CD4-positive, alpha-beta T cell (primary cell): ENCODE measurements at regions not wholly inside any gene's neighbourhood (a gene's known extent, or its start where the extent isn't known, plus 50 kb on each side); places are given as distances from the start of the nearest gene placed in this dataset.
A peak's percentile ranks its signal among the peaks of the same experiment; 100 is the strongest.

Experiments
- ATAC-seq: fragments of 200-7000 bp; cut with Tn5 transposase; one replicate; pipeline ENCODE4 v1.10.0; 2022; ENCODE audit warnings: mild to moderate bottlenecking; ENCODE audit not compliant: poor library complexity
- CTCF ChIA-PET: fragments of 350-600 bp; sonication (Branson Sonifier 250); formaldehyde crosslinking; loops from one replicate; lab custom pipeline; 2021; ENCODE audit warnings: antibody characterized with exemption, inconsistent platforms; lab: Charles Lee
- POLR2A ChIA-PET: fragments of 350-600 bp; sonication (Branson Sonifier 250); formaldehyde crosslinking; loops from one replicate; lab custom pipeline; 2021; ENCODE audit warnings: antibody characterized with exemption, inconsistent platforms; lab: Charles Lee
- DNase-seq, 14 experiments: peaks; one replicate each; pipeline ENCODE4 v3.0.0-alpha.2; 2013 to 2020; ENCODE audit warnings: mixed read lengths in 2 of 14
- H3K27ac ChIP-seq, 2 donors: one replicate each; pipeline versions ENCODE4 v1.5.1 to v1.7.0; 2013; ENCODE audit warnings: low read length in 2 of 2, low read depth in 1 of 2, mild to moderate bottlenecking in 1 of 2
- H3K27me3 ChIP-seq, 2 experiments: 1 replicate in 1 of 2; 2 replicates in 1 of 2; pipeline versions ENCODE4 v1.6.1 to v1.7.0; 2013; ENCODE audit warnings: low read length in 2 of 2, control low read depth in 1 of 2, mild to moderate bottlenecking in 1 of 2, moderate library complexity in 1 of 2; ENCODE audit not compliant: insufficient read depth in 2 of 2, control insufficient read depth in 1 of 2
- H3K36me3 ChIP-seq: one replicate; pipeline ENCODE4 v1.6.1; 2013; ENCODE audit warnings: low read length, control low read depth; ENCODE audit not compliant: insufficient read depth
- H3K4me1 ChIP-seq: one replicate; pipeline ENCODE4 v1.6.1; 2013; ENCODE audit warnings: low read length, control low read depth; ENCODE audit not compliant: insufficient read depth
- H3K4me3 ChIP-seq: one replicate; pipeline ENCODE4 v1.5.1; 2013; ENCODE audit warnings: mild to moderate bottlenecking, low read length, moderate library complexity
- H3K9me3 ChIP-seq, 2 experiments: 1 replicate in 1 of 2; 2 replicates in 1 of 2; pipeline versions ENCODE4 v1.6.1 to v1.7.0; 2013; ENCODE audit warnings: low read length in 2 of 2, mild to moderate bottlenecking in 2 of 2, control low read depth in 1 of 2, moderate library complexity in 1 of 2; ENCODE audit not compliant: control insufficient read depth in 1 of 2, insufficient read depth in 1 of 2
- H3K27ac Mint-ChIP-seq: one replicate; pipeline ENCODE4 v1.8.0; 2020; ENCODE audit warnings: mixed read lengths
- H3K27me3 Mint-ChIP-seq: one replicate; pipeline ENCODE4 v1.8.0; 2021; ENCODE audit warnings: mixed read lengths
- H3K36me3 Mint-ChIP-seq: one replicate; pipeline ENCODE4 v1.8.0; 2021; ENCODE audit warnings: low read depth, mixed read lengths
- H3K4me1 Mint-ChIP-seq: one replicate; pipeline ENCODE4 v1.8.0; 2021; ENCODE audit warnings: low read depth, mixed read lengths
- H3K4me3 Mint-ChIP-seq: one replicate; pipeline ENCODE4 v1.8.0; 2020; ENCODE audit warnings: mild to moderate bottlenecking, mixed read lengths
- H3K9me3 Mint-ChIP-seq: one replicate; pipeline ENCODE4 v1.8.0; 2020; ENCODE audit warnings: mixed read lengths
- CTCF ChIP-seq: fragments of 200-600 bp; IDR thresholded peaks from one replicate; pipeline ENCODE4 v1.8.0; 2022; ENCODE audit warnings: antibody characterized with exemption, mild to moderate bottlenecking
- intact Hi-C, 2 experiments: fragments of 100-400 bp; cut with DNase I in 1 of 2; cut with micrococcal nuclease in 1 of 2; formaldehyde crosslinking; loops; one replicate each; pipeline versions ENCODE4 v1.15.1 to v1.9.0; 2023 to 2025; cut with DNase I, micrococcal nuclease

DNA sequence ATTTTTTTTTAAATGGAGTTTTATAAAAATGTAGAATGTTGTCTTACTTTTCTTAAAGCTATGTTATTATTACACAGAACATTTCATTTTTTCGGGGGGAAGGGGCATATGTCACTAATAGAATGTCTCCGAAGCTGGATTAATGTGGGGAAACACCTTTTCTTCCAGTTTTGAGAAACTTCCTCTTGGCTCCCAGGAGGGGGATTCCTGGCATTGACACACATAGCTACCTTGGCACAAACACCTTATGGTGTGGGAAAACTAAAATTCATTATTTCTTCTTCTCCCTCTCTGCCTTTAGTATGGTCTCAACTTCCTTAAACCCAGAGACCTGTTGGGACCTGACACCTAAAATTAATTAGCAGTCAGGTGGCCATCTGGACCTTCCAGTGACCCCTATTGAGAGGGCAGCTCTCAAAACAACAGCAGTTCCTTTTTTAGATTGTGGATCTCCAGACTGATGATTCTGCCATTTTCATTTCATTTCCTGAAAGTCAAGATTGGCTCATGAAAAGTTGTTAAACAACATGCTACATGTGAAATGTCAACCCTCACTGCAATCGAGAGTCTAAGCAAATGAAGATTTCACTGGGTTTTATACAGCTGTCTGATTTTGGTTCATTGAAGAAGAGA lies 70.1 kb upstream of the EDEM3 start:
- no peak overlapping the region for H3K27ac Mint-ChIP-seq
- intact Hi-C loops, result no loop called here
- POLR2A ChIA-PET, result no interaction called here
- no peak overlapping the region for H3K4me3 ChIP-seq
- peak in 2 of 14 experiments; percentile 20 to 21 for DNase-seq
- no peak for TF ChIP-seq CTCF
- no peak for ATAC-seq
- H3K4me1 ChIP-seq, result no peaks in the 10 kb centered on the region
- H3K27me3 ChIP-seq, result no peaks in the 10 kb centered on the region
- H3K36me3 ChIP-seq, result peaks cover 44% of the 10 kb centered on the region
- H3K27ac ChIP-seq, result no peak overlapping the region
- no peaks in the 10 kb centered on the region for H3K9me3 Mint-ChIP-seq
- peaks cover 7% of the 10 kb centered on the region for H3K36me3 Mint-ChIP-seq
- no peaks in the 10 kb centered on the region for H3K9me3 ChIP-seq
- H3K27me3 Mint-ChIP-seq, result no peaks in the 10 kb centered on the region
- CTCF ChIA-PET, result no interaction called here
- H3K4me1 Mint-ChIP-seq, result peaks cover 4% of the 10 kb centered on the region
- H3K4me3 Mint-ChIP-seq, result no peak overlapping the region

DNA sequence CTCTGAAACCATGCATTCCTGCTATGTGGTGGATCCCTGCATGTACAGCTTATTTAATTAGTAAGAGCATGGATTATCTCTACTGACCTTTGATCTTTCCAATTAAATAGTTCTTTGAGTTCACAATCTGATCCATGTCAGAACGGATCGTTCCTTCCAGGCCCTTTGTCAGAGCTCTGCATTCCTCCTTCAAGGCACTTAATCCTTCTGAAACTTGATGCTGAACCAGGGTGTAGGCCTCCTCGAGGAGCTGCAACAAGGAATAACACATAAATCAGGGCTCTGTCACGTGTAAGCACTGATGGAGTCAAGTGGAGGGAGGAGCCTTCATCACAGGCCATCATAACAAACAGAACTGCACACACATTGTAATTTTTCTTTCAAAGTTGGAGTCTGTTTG lies 68.4 kb upstream of the EDEM3 start:
- Histone ChIP-seq H3K36me3 (peaks cover 55% of the 10 kb centered on the region), H3K27me3 (no peaks in the 10 kb centered on the region), H3K4me3 (no peak overlapping the region), H3K4me1 (no peaks in the 10 kb centered on the region), H3K27ac (no peak overlapping the region), H3K9me3 (no peaks in the 10 kb centered on the region)
- no peaks in the 10 kb centered on the region for H3K27me3 Mint-ChIP-seq
- ChIA-PET CTCF (interaction anchor here (1.2 kb wide), 1 partner anchor 9 kb away, joined by 3 read pairs; no protein-coding TSS in a partner anchor), POLR2A (interaction anchor here (0.6 kb wide), 1 partner anchor 977 kb away, joined by 3 read pairs; no protein-coding TSS in a partner anchor)
- no peak for TF ChIP-seq CTCF
- H3K4me3 Mint-ChIP-seq, result no peak overlapping the region
- intact Hi-C loops, result no loop called here
- H3K27ac Mint-ChIP-seq, result no peak overlapping the region
- peaks cover 4% of the 10 kb centered on the region for H3K4me1 Mint-ChIP-seq
- DNase-seq, result no peak
- H3K9me3 Mint-ChIP-seq, result no peaks in the 10 kb centered on the region
- peaks cover 20% of the 10 kb centered on the region for H3K36me3 Mint-ChIP-seq
- no peak for ATAC-seq

DNA sequence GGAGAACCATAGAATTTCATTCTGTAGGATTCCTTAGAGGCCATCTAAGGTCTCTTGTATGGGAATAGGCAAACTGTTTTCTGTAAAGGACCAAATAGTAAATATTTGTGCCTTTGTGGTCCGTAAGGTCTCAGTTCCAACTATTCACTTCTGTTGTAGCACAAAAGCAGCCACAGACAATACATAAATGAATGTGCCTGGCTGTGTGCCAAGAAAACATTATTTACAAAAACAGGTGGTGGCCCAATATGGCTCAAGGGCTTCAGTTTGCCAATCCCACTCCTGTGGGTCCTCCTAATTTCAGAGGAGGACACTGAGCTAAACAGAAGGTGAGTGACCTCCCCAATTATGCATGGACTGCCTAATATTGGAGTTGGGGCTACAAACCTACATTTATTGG lies 67.6 kb upstream of the EDEM3 start:
- ATAC-seq, result no peak
- no peaks in the 10 kb centered on the region for H3K27me3 ChIP-seq
- H3K4me1 ChIP-seq, result no peaks in the 10 kb centered on the region
- no peak for DNase-seq
- ChIA-PET CTCF (interaction anchor here (1.2 kb wide), 1 partner anchor 10 kb away, joined by 3 read pairs; no protein-coding TSS in a partner anchor), POLR2A (no interaction called here)
- H3K36me3 ChIP-seq, result peaks cover 58% of the 10 kb centered on the region
- H3K4me3 ChIP-seq, result no peak overlapping the region
- Mint-ChIP-seq H3K36me3 (peaks cover 24% of the 10 kb centered on the region), H3K27ac (no peak overlapping the region), H3K4me1 (peaks cover 4% of the 10 kb centered on the region), H3K9me3 (no peaks in the 10 kb centered on the region), H3K4me3 (no peak overlapping the region), H3K27me3 (no peaks in the 10 kb centered on the region)
- intact Hi-C loops, result no loop called here
- no peak for TF ChIP-seq CTCF
- no peak overlapping the region for H3K27ac ChIP-seq
- H3K9me3 ChIP-seq, result no peaks in the 10 kb centered on the region
